NAMALWA (cell line): ENCODE measurements at regions not wholly inside any gene's neighbourhood (a gene's known extent, or its start where the extent isn't known, plus 50 kb on each side); places are given as distances from the start of the nearest gene placed in this dataset.
"Not testable (repeated sequence)": the region's sequence is repeated elsewhere in the genome, so short reads cannot be mapped to it uniquely, and the experiment has no call there.

ENCODE experiments used
- DNase-seq: peaks from one replicate; pipeline ENCODE4 v3.0.0-alpha.2; 2015; ENCODE audit warnings: low spot score

GRCh38 chr15:53843869-53844569, 84.6 kb upstream of the WDR72 start:
- no peak for DNase-seq

- no peak for DNase-seq
These were observed 83.7 kb upstream of the WDR72 start for GRCh38 chr15:53843166-53843565.

GRCh38 chr15:53841651-53842050, 82.2 kb upstream of the WDR72 start:
- DNase-seq, result no peak

- DNase-seq, result no peak
These were observed 81.2 kb upstream of the WDR72 start for GRCh38 chr15:53840681-53841080.

- DNase-seq, result peak; percentile 7
These were observed 77.8 kb upstream of the WDR72 start for GRCh38 chr15:53837263-53837662.

- DNase-seq, result no peak
These were observed 77.2 kb upstream of the WDR72 start for GRCh38 chr15:53836618-53837017.

GRCh38 chr15:53835309-53835708, 75.8 kb upstream of the WDR72 start:
- no peak for DNase-seq

- DNase-seq, result no peak
These were observed 74.8 kb upstream of the WDR72 start for GRCh38 chr15:53834214-53834613.

GRCh38 chr15:53833134-53833624, 73.7 kb upstream of the WDR72 start:
- DNase-seq, result no peak

GRCh38 chr15:53831907-53832770, 72.7 kb upstream of the WDR72 start:
- no peak for DNase-seq

- DNase-seq, result no peak
These were observed 71.4 kb upstream of the WDR72 start for GRCh38 chr15:53830707-53831386.

- DNase-seq, result no peak
These were observed 70.5 kb upstream of the WDR72 start for GRCh38 chr15:53829923-53830459.

GRCh38 chr15:53829471-53829870, 70.0 kb upstream of the WDR72 start:
- DNase-seq, result no peak

GRCh38 chr15:53827355-53827754, 67.9 kb upstream of the WDR72 start:
- DNase-seq, result no peak

GRCh38 chr15:53811530-53811929, 52.1 kb upstream of the WDR72 start:
- peak; percentile 27 for DNase-seq

GRCh38 chr15:53810306-53810705, 50.8 kb upstream of the WDR72 start:
- DNase-seq, result not testable (repeated sequence)
